Hepatocyte (in vitro differentiated cells): ENCODE measurements at regions not wholly inside any gene's neighbourhood (a gene's known extent, or its start where the extent isn't known, plus 50 kb on each side); places are given as distances from the start of the nearest gene placed in this dataset.

Experiments used
- EZH2 ChIP-seq: fragments of 200-600 bp; sonication (generic); IDR thresholded peaks from 2 replicates; pipeline ENCODE4 v1.6.1; 2016; ENCODE audit warnings: antibody characterized with exemption, mild to moderate bottlenecking, borderline replicate concordance
- EZH2phosphoT487 ChIP-seq: fragments of 200-600 bp; sonication (generic); IDR thresholded peaks from one replicate; pipeline ENCODE4 v1.6.1; 2018; ENCODE audit warnings: antibody characterized with exemption, mild to moderate bottlenecking, low read depth, moderate library complexity; ENCODE audit not compliant: unreplicated experiment, severe bottlenecking
- TF ChIP-seq, protein P1 (sequence below): fragments of 200-600 bp; sonication (generic); IDR thresholded peaks from 2 replicates; pipeline ENCODE4 v1.5.1; 2016; ENCODE audit warnings: antibody characterized with exemption, mild to moderate bottlenecking; ENCODE audit not compliant: poor library complexity

DNA sequence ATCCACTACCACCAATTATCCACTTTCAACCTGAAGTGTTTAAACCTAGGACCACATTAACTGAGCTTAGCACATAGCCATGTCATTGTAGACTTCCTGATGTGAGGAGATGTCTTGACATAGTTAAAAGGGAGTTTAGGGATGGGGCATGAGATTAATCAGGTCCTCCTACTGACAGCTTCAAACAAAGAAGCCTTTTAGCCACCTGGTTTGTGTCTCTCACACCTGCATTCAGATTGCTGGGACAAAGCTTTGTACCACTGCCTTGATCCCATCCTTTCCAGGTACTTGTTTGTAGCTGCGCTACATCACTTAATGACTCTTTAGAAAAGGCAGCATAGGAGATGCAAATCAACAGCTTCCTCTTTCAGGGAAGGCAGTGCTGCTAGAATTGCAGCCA is 340.7 kb upstream of the DDHD1 start:
- TF ChIP-seq, protein P1, sequence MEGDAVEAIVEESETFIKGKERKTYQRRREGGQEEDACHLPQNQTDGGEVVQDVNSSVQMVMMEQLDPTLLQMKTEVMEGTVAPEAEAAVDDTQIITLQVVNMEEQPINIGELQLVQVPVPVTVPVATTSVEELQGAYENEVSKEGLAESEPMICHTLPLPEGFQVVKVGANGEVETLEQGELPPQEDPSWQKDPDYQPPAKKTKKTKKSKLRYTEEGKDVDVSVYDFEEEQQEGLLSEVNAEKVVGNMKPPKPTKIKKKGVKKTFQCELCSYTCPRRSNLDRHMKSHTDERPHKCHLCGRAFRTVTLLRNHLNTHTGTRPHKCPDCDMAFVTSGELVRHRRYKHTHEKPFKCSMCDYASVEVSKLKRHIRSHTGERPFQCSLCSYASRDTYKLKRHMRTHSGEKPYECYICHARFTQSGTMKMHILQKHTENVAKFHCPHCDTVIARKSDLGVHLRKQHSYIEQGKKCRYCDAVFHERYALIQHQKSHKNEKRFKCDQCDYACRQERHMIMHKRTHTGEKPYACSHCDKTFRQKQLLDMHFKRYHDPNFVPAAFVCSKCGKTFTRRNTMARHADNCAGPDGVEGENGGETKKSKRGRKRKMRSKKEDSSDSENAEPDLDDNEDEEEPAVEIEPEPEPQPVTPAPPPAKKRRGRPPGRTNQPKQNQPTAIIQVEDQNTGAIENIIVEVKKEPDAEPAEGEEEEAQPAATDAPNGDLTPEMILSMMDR = no peak
- TF ChIP-seq EZH2 (no peak), EZH2phosphoT487 (no peak)
